Type B pancreatic cell (in vitro differentiated cells): ENCODE measurements at regions not wholly inside any gene's neighbourhood (a gene's known extent, or its start where the extent isn't known, plus 50 kb on each side); places are given as distances from the start of the nearest gene placed in this dataset.

Experiments used
- DNase-seq: peaks from one replicate; pipeline ENCODE4 v3.0.0; 2021; ENCODE audit warnings: mixed read lengths; ENCODE audit not compliant: unreplicated experiment; ENCODE audit errors: extremely low spot score
- H3K27ac Mint-ChIP-seq: 2 replicates; pipeline ENCODE4 v1.8.0; 2021; ENCODE audit warnings: mild to moderate bottlenecking, mixed read lengths
- H3K27me3 Mint-ChIP-seq: 2 replicates; pipeline ENCODE4 v1.8.0; 2021; ENCODE audit warnings: mixed read lengths
- H3K36me3 Mint-ChIP-seq: 2 replicates; pipeline ENCODE4 v1.8.0; 2021; ENCODE audit warnings: mixed read lengths
- H3K4me1 Mint-ChIP-seq: one replicate; pipeline ENCODE4 v1.8.0; 2021; ENCODE audit warnings: mixed read lengths; ENCODE audit not compliant: unreplicated experiment
- H3K4me3 Mint-ChIP-seq: 2 replicates; pipeline ENCODE4 v1.8.0; 2021; ENCODE audit warnings: mild to moderate bottlenecking, mixed read lengths
- H3K9me3 Mint-ChIP-seq: 2 replicates; pipeline ENCODE4 v1.8.0; 2021; ENCODE audit warnings: mixed read lengths
- TF ChIP-seq, protein P1 (sequence below): fragments of 200-600 bp; sonication (generic); conservative IDR thresholded peaks from 2 replicates; pipeline ENCODE4 v1.5.0; 2021; ENCODE audit warnings: antibody characterized with exemption, mild to moderate bottlenecking

DNA sequence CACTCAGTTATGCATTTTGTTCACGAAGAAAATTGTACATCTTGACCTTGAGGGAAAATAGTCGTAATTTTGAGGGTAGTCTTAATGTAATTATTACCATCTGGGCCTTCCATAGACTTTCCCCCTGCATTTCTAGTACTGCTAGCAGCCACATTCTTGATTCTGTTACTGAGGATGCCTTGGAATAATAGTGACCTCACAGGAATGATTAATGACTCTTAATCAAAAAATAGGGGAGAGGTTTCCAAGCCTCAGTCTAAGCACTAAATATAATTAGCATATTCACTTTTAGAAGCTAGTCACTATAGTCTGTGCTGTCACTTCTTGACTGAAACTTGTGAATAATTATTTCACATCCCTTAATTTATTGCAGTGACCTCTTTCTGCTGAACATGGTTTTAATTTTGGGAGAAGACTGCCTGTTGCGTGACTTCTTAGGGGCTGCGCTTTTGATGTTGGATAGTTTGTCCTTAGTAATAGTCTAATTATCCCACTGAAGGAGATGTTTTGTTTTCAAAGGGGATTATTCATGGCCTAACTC lies 400.5 kb downstream of the ADAMTS20 start:
- no peaks in the 10 kb centered on the region for H3K36me3 Mint-ChIP-seq
- H3K4me1 Mint-ChIP-seq: peaks cover 11% of the 10 kb centered on the region
- no peak overlapping the region for H3K4me3 Mint-ChIP-seq
- no peaks in the 10 kb centered on the region for H3K27me3 Mint-ChIP-seq
- TF ChIP-seq, protein P1, sequence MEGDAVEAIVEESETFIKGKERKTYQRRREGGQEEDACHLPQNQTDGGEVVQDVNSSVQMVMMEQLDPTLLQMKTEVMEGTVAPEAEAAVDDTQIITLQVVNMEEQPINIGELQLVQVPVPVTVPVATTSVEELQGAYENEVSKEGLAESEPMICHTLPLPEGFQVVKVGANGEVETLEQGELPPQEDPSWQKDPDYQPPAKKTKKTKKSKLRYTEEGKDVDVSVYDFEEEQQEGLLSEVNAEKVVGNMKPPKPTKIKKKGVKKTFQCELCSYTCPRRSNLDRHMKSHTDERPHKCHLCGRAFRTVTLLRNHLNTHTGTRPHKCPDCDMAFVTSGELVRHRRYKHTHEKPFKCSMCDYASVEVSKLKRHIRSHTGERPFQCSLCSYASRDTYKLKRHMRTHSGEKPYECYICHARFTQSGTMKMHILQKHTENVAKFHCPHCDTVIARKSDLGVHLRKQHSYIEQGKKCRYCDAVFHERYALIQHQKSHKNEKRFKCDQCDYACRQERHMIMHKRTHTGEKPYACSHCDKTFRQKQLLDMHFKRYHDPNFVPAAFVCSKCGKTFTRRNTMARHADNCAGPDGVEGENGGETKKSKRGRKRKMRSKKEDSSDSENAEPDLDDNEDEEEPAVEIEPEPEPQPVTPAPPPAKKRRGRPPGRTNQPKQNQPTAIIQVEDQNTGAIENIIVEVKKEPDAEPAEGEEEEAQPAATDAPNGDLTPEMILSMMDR: no peak
- H3K27ac Mint-ChIP-seq: no peak overlapping the region
- no peak for DNase-seq
- no peaks in the 10 kb centered on the region for H3K9me3 Mint-ChIP-seq

DNA sequence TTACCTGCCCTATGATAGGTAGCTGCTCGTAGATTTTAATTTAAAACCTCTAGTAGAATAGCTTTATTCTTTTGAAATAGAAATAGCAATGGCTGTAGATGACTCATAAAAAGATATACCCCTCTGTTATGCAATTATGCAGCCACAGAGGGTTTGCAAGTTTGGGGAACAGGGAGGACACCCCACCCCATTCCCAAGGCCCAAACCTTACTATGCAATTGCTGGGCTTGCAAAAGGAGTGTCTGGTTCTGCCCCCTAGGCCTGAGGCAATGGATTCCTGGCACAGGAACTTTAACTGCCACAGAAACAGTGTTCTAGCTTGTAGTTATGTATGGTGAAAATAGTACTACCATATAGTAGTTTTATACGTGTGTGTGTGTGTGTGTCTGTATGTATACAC lies 403.3 kb downstream of the ADAMTS20 start:
- TF ChIP-seq, protein P1: no peak
- H3K4me3 Mint-ChIP-seq: no peak overlapping the region
- peaks cover 11% of the 10 kb centered on the region for H3K4me1 Mint-ChIP-seq
- no peak overlapping the region for H3K27ac Mint-ChIP-seq
- H3K9me3 Mint-ChIP-seq: no peaks in the 10 kb centered on the region
- no peaks in the 10 kb centered on the region for H3K27me3 Mint-ChIP-seq
- no peaks in the 10 kb centered on the region for H3K36me3 Mint-ChIP-seq
- no peak for DNase-seq

DNA sequence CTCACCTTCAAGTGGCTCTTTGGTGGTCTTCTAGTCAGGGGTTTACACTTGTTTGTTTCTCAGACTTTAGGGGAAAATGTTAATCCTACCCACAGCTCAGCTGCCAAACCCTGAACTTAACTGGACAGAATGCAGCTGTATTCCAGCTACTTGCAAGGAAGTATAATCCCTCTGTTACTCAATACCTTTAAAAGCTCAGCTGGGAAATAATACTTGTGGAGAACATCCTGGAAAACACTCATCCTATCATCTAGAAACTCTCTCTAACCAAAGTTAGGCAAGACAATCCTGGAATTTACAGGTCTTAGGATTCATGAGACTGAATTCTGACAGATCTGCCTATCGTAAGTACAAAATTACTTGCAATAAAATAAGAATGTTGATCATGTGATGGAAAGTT lies 404.1 kb downstream of the ADAMTS20 start:
- Mint-ChIP-seq H3K9me3 (no peaks in the 10 kb centered on the region), H3K4me3 (no peak overlapping the region), H3K36me3 (no peaks in the 10 kb centered on the region), H3K27me3 (no peaks in the 10 kb centered on the region), H3K27ac (no peak overlapping the region), H3K4me1 (peaks cover 11% of the 10 kb centered on the region)
- TF ChIP-seq, protein P1: no peak
- DNase-seq: no peak

DNA sequence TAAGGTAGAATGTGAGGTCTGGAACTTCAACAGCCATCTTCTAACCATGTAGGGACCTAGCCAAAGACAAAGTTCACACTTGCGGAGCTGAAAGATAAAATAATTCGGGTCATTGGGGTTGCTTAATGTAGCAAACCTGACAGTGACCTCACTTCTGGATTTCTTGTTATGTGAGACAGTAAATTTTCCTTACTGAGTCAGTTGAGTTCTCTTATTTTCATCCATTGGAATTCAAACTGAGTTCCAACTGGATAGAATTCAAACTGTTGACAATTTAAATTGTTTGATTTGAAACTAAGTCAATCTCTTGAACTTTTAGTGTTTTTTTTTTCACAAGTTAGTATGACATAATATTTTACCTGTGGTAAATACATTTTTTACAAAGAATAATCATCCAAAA lies 406.5 kb downstream of the ADAMTS20 start:
- DNase-seq: no peak
- Mint-ChIP-seq H3K36me3 (peaks cover 6% of the 10 kb centered on the region), H3K4me1 (no peaks in the 10 kb centered on the region), H3K27me3 (no peaks in the 10 kb centered on the region), H3K27ac (no peak overlapping the region), H3K9me3 (peaks cover 9% of the 10 kb centered on the region), H3K4me3 (no peak overlapping the region)
- TF ChIP-seq, protein P1: no peak

DNA sequence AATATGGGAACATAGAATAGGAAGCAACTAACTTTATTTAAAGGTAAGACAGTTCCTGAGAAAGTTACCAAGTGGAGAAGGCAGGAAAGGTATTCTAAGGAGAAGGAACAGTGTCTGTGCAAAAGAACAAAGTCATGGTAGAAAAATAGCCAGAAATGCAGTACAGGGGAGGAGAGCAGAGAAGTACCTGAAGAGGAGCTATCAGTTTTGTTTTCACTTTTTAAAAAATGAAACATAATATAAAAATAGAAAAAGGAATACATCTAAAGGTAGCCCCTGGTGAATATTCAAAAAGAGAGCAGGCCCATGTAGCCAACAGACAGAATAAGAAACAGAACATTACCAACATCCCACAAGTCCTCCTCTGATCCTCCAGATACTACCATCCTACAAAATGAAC lies 408.7 kb downstream of the ADAMTS20 start:
- no peak for DNase-seq
- Mint-ChIP-seq H3K4me3 (no peak overlapping the region), H3K27ac (no peak overlapping the region), H3K27me3 (no peaks in the 10 kb centered on the region), H3K36me3 (peaks cover 6% of the 10 kb centered on the region), H3K4me1 (no peaks in the 10 kb centered on the region), H3K9me3 (peaks cover 19% of the 10 kb centered on the region)
- TF ChIP-seq, protein P1: no peak

DNA sequence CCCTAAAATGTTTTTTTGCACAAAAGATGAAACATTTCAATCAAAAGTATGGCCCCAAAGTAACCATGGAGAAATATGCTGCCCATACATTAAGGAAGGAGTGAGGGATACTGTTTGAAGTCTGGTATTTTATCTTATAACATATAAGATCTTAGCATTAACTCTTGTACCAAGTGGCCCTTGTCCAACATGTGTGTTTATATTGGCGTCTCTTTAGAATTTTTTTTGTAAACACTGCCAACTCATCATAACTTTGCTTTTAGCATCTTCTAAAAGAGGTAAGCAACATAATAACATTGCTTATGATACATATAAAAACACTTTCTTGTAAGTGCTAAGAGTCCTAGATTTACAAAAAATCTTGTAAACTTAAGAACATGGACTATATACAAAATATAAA lies 419.7 kb downstream of the ADAMTS20 start:
- Mint-ChIP-seq H3K27ac (no peak overlapping the region), H3K36me3 (no peaks in the 10 kb centered on the region), H3K4me1 (no peaks in the 10 kb centered on the region), H3K4me3 (no peak overlapping the region), H3K27me3 (no peaks in the 10 kb centered on the region), H3K9me3 (peaks cover 7% of the 10 kb centered on the region)
- DNase-seq: no peak
- TF ChIP-seq, protein P1: no peak
